ENCODE measurements at regions not wholly inside any gene's neighbourhood (a gene's known extent, or its start where the extent isn't known, plus 50 kb on each side); places are given as distances from the start of the nearest gene placed in this dataset.

DNA sequence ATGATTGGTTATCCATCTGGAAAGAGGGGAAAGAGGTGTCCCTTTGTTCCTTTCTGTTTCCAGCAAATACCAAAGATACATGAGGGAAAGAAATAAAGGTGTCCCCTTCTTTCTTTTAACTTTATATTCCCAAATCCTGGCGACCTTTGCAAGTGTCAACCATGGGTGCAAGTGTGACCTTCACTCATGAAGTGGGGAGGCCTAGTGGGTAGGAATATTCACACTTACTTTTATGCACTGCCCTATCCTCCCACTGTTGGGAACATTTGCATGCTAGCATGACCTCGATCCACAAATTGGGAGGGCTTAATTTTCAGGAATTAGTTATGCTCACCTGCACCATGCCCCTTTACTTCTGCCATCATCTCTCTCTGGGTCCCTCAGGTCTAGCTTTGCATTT, 70.2 kb upstream of the ZNF804A start:
- ChIA-PET POLR2A (no interaction called here), CTCF (no interaction called here)
- no peaks in the 10 kb centered on the region for H3K27me3 ChIP-seq (ENCODE audit: control insufficient read depth, insufficient read depth, low read length)
- H3K9me3 ChIP-seq (ENCODE audit: control insufficient read depth, insufficient read depth, low read length), result peaks cover 36% of the 10 kb centered on the region
- TF ChIP-seq, protein P1, sequence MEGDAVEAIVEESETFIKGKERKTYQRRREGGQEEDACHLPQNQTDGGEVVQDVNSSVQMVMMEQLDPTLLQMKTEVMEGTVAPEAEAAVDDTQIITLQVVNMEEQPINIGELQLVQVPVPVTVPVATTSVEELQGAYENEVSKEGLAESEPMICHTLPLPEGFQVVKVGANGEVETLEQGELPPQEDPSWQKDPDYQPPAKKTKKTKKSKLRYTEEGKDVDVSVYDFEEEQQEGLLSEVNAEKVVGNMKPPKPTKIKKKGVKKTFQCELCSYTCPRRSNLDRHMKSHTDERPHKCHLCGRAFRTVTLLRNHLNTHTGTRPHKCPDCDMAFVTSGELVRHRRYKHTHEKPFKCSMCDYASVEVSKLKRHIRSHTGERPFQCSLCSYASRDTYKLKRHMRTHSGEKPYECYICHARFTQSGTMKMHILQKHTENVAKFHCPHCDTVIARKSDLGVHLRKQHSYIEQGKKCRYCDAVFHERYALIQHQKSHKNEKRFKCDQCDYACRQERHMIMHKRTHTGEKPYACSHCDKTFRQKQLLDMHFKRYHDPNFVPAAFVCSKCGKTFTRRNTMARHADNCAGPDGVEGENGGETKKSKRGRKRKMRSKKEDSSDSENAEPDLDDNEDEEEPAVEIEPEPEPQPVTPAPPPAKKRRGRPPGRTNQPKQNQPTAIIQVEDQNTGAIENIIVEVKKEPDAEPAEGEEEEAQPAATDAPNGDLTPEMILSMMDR (IDR thresholded peaks at IDR 0.05; ENCODE audit: low read depth, low read length), result no peak
- no peak overlapping the region for H3K27ac ChIP-seq (ENCODE audit: low read depth, low read length)
- DNase-seq (ENCODE audit: low read depth, low spot score), result no peak
- H3K4me3 ChIP-seq (ENCODE audit: low read depth, low read length), result no peak overlapping the region

GRCh38 chr2:184530239-184530638, 68.1 kb upstream of the ZNF804A start:
- TF ChIP-seq, protein P1 (IDR thresholded peaks at IDR 0.05; ENCODE audit: low read depth, low read length), result no peak
- H3K27ac ChIP-seq (ENCODE audit: low read depth, low read length), result no peak overlapping the region
- H3K9me3 ChIP-seq (ENCODE audit: control insufficient read depth, insufficient read depth, low read length), result peaks cover 23% of the 10 kb centered on the region
- H3K27me3 ChIP-seq (ENCODE audit: control insufficient read depth, insufficient read depth, low read length), result no peaks in the 10 kb centered on the region
- no peak for DNase-seq (ENCODE audit: low read depth, low spot score)
- ChIA-PET CTCF (no interaction called here), POLR2A (no interaction called here)
- H3K4me3 ChIP-seq (ENCODE audit: low read depth, low read length), result no peak overlapping the region

DNA sequence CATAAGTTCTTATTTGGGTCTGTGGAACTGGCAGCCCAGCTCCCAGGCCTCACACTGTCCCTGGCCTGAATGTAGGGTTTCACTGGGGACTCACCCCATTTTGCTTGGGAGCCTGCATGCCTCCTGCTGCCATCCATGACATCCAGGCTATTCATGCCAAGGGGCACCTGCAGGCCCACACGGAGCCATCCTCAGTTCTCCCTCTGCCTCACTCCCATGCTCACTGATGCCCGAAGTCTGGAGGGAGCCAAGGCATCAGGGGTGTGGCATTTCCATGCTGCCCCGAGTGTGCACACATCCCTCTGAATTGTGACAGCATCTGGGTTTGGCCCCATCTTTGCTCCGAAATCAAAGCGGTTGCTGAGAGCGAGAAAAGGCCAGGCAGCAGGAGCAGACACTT, 67.4 kb upstream of the ZNF804A start:
- DNase-seq (ENCODE audit: low read depth, low spot score), result no peak
- Histone ChIP-seq H3K4me3 (ENCODE audit: low read depth, low read length) (no peak overlapping the region), H3K27ac (ENCODE audit: low read depth, low read length) (no peak overlapping the region), H3K27me3 (ENCODE audit: control insufficient read depth, insufficient read depth, low read length) (no peaks in the 10 kb centered on the region), H3K9me3 (ENCODE audit: control insufficient read depth, insufficient read depth, low read length) (peaks cover 23% of the 10 kb centered on the region)
- TF ChIP-seq, protein P1 (IDR thresholded peaks at IDR 0.05; ENCODE audit: low read depth, low read length), result no peak
- CTCF ChIA-PET, result interaction anchor here (0.6 kb wide), 1 partner anchor 171 kb away, joined by 3 read pairs; no protein-coding TSS in a partner anchor
- POLR2A ChIA-PET, result no interaction called here

DNA sequence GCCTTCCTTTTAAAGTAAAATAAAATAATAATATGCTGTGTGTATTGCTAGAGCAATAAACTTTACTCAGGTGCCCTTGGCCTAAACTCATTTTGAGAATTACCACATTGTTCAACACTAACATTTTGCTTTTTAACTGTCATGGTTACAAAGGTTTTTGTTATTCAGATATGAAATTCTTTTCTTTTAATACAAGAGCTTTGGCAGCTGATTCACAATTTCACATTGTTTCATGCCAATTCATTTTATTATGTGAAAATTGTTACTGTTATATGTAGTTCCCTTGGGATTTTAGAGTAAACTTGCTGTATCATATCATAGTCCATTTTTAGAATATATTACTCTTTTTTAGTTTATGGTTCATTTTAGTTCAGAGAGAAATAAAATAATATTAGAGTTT, 65.8 kb upstream of the ZNF804A start:
- no peak for DNase-seq (ENCODE audit: low read depth, low spot score)
- peaks cover 23% of the 10 kb centered on the region for H3K9me3 ChIP-seq (ENCODE audit: control insufficient read depth, insufficient read depth, low read length)
- TF ChIP-seq, protein P1 (IDR thresholded peaks at IDR 0.05; ENCODE audit: low read depth, low read length), result no peak
- H3K4me3 ChIP-seq (ENCODE audit: low read depth, low read length), result no peak overlapping the region
- H3K27me3 ChIP-seq (ENCODE audit: control insufficient read depth, insufficient read depth, low read length), result no peaks in the 10 kb centered on the region
- POLR2A ChIA-PET, result no interaction called here
- no peak overlapping the region for H3K27ac ChIP-seq (ENCODE audit: low read depth, low read length)
- CTCF ChIA-PET, result no interaction called here

- peaks cover 12% of the 10 kb centered on the region for H3K9me3 ChIP-seq (ENCODE audit: control insufficient read depth, insufficient read depth, low read length)
- no peak for DNase-seq (ENCODE audit: low read depth, low spot score)
- no peaks in the 10 kb centered on the region for H3K27me3 ChIP-seq (ENCODE audit: control insufficient read depth, insufficient read depth, low read length)
- TF ChIP-seq, protein P1 (IDR thresholded peaks at IDR 0.05; ENCODE audit: low read depth, low read length), result no peak
- POLR2A ChIA-PET, result no interaction called here
- H3K4me3 ChIP-seq (ENCODE audit: low read depth, low read length), result no peak overlapping the region
- CTCF ChIA-PET, result no interaction called here
- H3K27ac ChIP-seq (ENCODE audit: low read depth, low read length), result no peak overlapping the region
These were observed 63.3 kb upstream of the ZNF804A start for GRCh38 chr2:184534986-184535385.
